Neural progenitor cell (in vitro differentiated cells): ENCODE measurements at regions not wholly inside any gene's neighbourhood (a gene's known extent, or its start where the extent isn't known, plus 50 kb on each side); places are given as distances from the start of the nearest gene placed in this dataset. TPM values are rescaled to one million over a fixed set of nuclear protein-coding genes. Genes with fewer than 3 reads are reported as not detected.

Source experiments
- DNase-seq: peaks from one replicate; pipeline ENCODE4 v3.0.0-alpha.2; 2016; ENCODE audit warnings: low spot score
- H2AFZ ChIP-seq: fragments of 200-600 bp; sonication (generic); replicated peaks from 2 replicates; pipeline ENCODE4 v1.6.1; 2016; ENCODE audit warnings: antibody characterized with exemption
- H3F3A ChIP-seq: fragments of 200-600 bp; sonication (generic); 2 replicates; pipeline ENCODE4 v1.6.1; 2016; ENCODE audit warnings: antibody characterized with exemption, low read depth
- H3K27ac ChIP-seq: fragments of 200-600 bp; sonication (generic); 2 replicates; pipeline ENCODE4 v1.5.1; 2016; ENCODE audit warnings: mild to moderate bottlenecking
- H3K27me3 ChIP-seq: fragments of 200-600 bp; sonication (generic); 2 replicates; pipeline ENCODE4 v1.6.1; 2016; ENCODE audit warnings: mild to moderate bottlenecking, moderate library complexity
- H3K36me3 ChIP-seq: fragments of 200-600 bp; sonication (generic); 2 replicates; pipeline ENCODE4 v1.5.1; 2016
- H3K4me1 ChIP-seq: fragments of 200-600 bp; sonication (generic); 2 replicates; pipeline ENCODE4 v1.6.1; 2016; ENCODE audit warnings: mixed run types
- H3K4me2 ChIP-seq: fragments of 200-600 bp; sonication (generic); 2 replicates; pipeline ENCODE4 v1.6.1; 2016
- H3K4me3 ChIP-seq: fragments of 200-600 bp; sonication (generic); 2 replicates; pipeline ENCODE4 v1.5.1; 2016
- H3K79me2 ChIP-seq: fragments of 200-600 bp; sonication (generic); 2 replicates; pipeline ENCODE4 v1.6.1; 2016; ENCODE audit warnings: low read depth
- H3K9ac ChIP-seq: fragments of 200-600 bp; sonication (generic); 2 replicates; pipeline ENCODE4 v1.6.1; 2016
- H3K9me3 ChIP-seq: fragments of 200-600 bp; sonication (generic); 2 replicates; pipeline ENCODE4 v1.5.1; 2016; ENCODE audit warnings: low read depth
- H4K20me1 ChIP-seq: fragments of 200-600 bp; sonication (generic); 2 replicates; pipeline ENCODE4 v1.6.1; 2016; ENCODE audit warnings: low read depth
- H3K27ac Mint-ChIP-seq: 3 replicates; pipeline ENCODE4 v1.8.0; 2021; ENCODE audit warnings: mixed read lengths
- H3K27me3 Mint-ChIP-seq: 2 replicates; pipeline ENCODE4 v1.8.0; 2022; ENCODE audit warnings: low read depth, mild to moderate bottlenecking, inconsistent platforms, moderate library complexity, mixed read lengths; ENCODE audit not compliant: insufficient read depth
- H3K36me3 Mint-ChIP-seq: 3 replicates; pipeline ENCODE4 v1.8.0; 2021; ENCODE audit warnings: mixed read lengths
- H3K4me1 Mint-ChIP-seq: 3 replicates; pipeline ENCODE4 v1.8.0; 2021; ENCODE audit warnings: mixed read lengths
- H3K4me3 Mint-ChIP-seq: 3 replicates; pipeline ENCODE4 v1.8.0; 2021; ENCODE audit warnings: mild to moderate bottlenecking, moderate library complexity, mixed read lengths
- H3K9me3 Mint-ChIP-seq: 3 replicates; pipeline ENCODE4 v1.8.0; 2020; ENCODE audit warnings: mixed read lengths
- CTCF ChIP-seq: fragments of 200-600 bp; sonication (generic); IDR thresholded peaks from 2 replicates; pipeline ENCODE4 v1.5.1; 2017; ENCODE audit warnings: antibody characterized with exemption, mild to moderate bottlenecking
- EZH2 ChIP-seq: fragments of 200-600 bp; sonication (generic); IDR thresholded peaks from 2 replicates; pipeline ENCODE4 v1.6.1; 2017; ENCODE audit warnings: antibody characterized with exemption, mild to moderate bottlenecking, moderate library complexity
- EZH2phosphoT487 ChIP-seq: fragments of 200-600 bp; sonication (generic); IDR thresholded peaks from 2 replicates; pipeline ENCODE4 v1.6.1; 2017; ENCODE audit warnings: antibody characterized with exemption
- small RNA-seq: library from RNA; depleted of rRNA; stranded (forward); fragments of <200 nt; gene quantifications from one replicate; pipeline ENCODE3, GENCODE V24; 2015

DNA sequence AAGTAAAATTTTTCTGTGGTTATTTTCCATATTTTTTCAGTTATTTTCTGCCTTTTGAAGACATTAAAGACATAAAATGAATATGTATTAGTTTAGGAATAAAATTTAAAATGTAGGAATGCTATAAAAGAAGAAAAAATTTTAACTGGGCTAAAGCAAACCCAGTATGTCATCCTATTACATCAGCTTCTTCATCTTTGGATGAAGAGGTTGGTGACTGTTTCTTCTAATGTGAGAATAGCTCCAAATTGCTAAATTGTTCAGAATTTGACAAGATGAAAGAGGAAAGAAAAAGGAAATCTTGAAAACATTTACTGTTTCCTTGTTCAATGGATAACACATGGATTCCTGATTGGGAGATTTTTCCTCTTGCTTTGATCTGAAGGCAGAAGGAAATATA lies 52.7 kb upstream of the PZP start:
- Histone ChIP-seq H3K9me3 (no peaks in the 10 kb centered on the region), H3F3A (no peaks in the 10 kb centered on the region), H3K9ac (no peak overlapping the region), H3K4me2 (no peak overlapping the region), H3K27me3 (no peaks in the 10 kb centered on the region), H3K36me3 (no peaks in the 10 kb centered on the region), H3K27ac (no peak overlapping the region), H3K79me2 (no peaks in the 10 kb centered on the region), H3K4me1 (peaks cover 9% of the 10 kb centered on the region), H2AFZ (no peak overlapping the region), H4K20me1 (no peaks in the 10 kb centered on the region), H3K4me3 (no peak overlapping the region)
- no peaks in the 10 kb centered on the region for H3K9me3 Mint-ChIP-seq
- H3K36me3 Mint-ChIP-seq, result peaks cover 3% of the 10 kb centered on the region
- TF ChIP-seq CTCF (no peak), EZH2phosphoT487 (no peak), EZH2 (no peak)
- H3K27ac Mint-ChIP-seq, result no peak overlapping the region
- H3K4me3 Mint-ChIP-seq, result no peak overlapping the region
- peaks cover 3% of the 10 kb centered on the region for H3K4me1 Mint-ChIP-seq
- no peak for DNase-seq
- H3K27me3 Mint-ChIP-seq, result no peaks in the 10 kb centered on the region

GRCh38 chr12:9258676-9259075 lies 50.5 kb upstream of the PZP start:
- no peak for DNase-seq
- Mint-ChIP-seq H3K27ac (no peak overlapping the region), H3K27me3 (no peaks in the 10 kb centered on the region), H3K4me3 (no peak overlapping the region), H3K36me3 (peaks cover 3% of the 10 kb centered on the region), H3K4me1 (peaks cover 3% of the 10 kb centered on the region), H3K9me3 (no peaks in the 10 kb centered on the region)
- Histone ChIP-seq H3K27ac (no peak overlapping the region), H2AFZ (no peak overlapping the region), H3K4me3 (no peak overlapping the region), H4K20me1 (no peaks in the 10 kb centered on the region), H3K9ac (no peak overlapping the region), H3K36me3 (no peaks in the 10 kb centered on the region), H3K27me3 (no peaks in the 10 kb centered on the region), H3K79me2 (no peaks in the 10 kb centered on the region), H3K4me1 (peaks cover 9% of the 10 kb centered on the region), H3K9me3 (no peaks in the 10 kb centered on the region), H3F3A (no peaks in the 10 kb centered on the region), H3K4me2 (no peak overlapping the region)
- TF ChIP-seq CTCF (no peak), EZH2 (no peak), EZH2phosphoT487 (no peak)

Small RNAs in the stretch of these regions (small RNA-seq; reads per million reads assigned to genes)
- not detected for gene RF00072
